Uterus (tissue), 2 donors: ENCODE measurements at regions not wholly inside any gene's neighbourhood (a gene's known extent, or its start where the extent isn't known, plus 50 kb on each side); places are given as distances from the start of the nearest gene placed in this dataset.

Source experiments
- POLR2A ChIP-seq, 2 donors: fragments of 450-650 bp; IDR thresholded peaks; one replicate each; pipeline ENCODE4 v1.6.1; 2016; ENCODE audit warnings: antibody characterized with exemption in 2 of 2, mild to moderate bottlenecking in 1 of 2, moderate library complexity in 1 of 2
- TF ChIP-seq, protein P1 (sequence below), 4 experiments: fragments of 200-600 bp in 2 of 4; fragments of 450-650 bp in 2 of 4; sonication (generic) in 2 of 4; IDR thresholded peaks; one replicate each; pipeline ENCODE4 v1.5.1; 2016 to 2019; ENCODE audit warnings: antibody characterized with exemption in 4 of 4, mild to moderate bottlenecking in 2 of 4, moderate library complexity in 1 of 4

DNA sequence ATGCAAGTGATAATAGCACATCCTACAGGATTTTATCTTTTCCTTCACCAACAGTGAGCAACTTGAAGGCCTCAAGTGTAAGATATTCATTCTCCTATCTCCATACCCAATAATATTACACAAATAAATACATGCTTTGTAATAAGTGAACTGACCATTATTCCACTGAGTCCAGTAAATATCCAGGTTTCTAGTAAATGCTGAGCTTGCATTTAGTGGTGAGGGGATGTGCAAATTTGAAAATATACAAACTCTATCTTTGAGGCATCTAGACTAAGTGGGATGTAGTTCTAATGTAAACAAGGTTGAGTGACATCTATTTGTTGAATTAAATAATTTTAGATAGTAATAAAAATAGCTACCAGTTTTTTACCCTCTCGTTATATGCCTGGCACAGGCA lies 587.6 kb upstream of the IL12A start:
- TF ChIP-seq, protein P1, sequence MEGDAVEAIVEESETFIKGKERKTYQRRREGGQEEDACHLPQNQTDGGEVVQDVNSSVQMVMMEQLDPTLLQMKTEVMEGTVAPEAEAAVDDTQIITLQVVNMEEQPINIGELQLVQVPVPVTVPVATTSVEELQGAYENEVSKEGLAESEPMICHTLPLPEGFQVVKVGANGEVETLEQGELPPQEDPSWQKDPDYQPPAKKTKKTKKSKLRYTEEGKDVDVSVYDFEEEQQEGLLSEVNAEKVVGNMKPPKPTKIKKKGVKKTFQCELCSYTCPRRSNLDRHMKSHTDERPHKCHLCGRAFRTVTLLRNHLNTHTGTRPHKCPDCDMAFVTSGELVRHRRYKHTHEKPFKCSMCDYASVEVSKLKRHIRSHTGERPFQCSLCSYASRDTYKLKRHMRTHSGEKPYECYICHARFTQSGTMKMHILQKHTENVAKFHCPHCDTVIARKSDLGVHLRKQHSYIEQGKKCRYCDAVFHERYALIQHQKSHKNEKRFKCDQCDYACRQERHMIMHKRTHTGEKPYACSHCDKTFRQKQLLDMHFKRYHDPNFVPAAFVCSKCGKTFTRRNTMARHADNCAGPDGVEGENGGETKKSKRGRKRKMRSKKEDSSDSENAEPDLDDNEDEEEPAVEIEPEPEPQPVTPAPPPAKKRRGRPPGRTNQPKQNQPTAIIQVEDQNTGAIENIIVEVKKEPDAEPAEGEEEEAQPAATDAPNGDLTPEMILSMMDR (IDR thresholded peaks at IDR 0.05): no peak
- TF ChIP-seq POLR2A (IDR thresholded peaks at IDR 0.05): no peak
